KMS-11 (cell line): ENCODE measurements at regions not wholly inside any gene's neighbourhood (a gene's known extent, or its start where the extent isn't known, plus 50 kb on each side); places are given as distances from the start of the nearest gene placed in this dataset.

ENCODE experiments used
- H2AFZ ChIP-seq: fragments of 200-600 bp; sonication (generic); 2 replicates; pipeline ENCODE4 v1.6.1; 2016; ENCODE audit warnings: antibody characterized with exemption, mixed run types, low read depth
- H3K27ac ChIP-seq: fragments of 200-600 bp; sonication (generic); 2 replicates; pipeline ENCODE4 v1.6.1; 2016; ENCODE audit warnings: mild to moderate bottlenecking, mixed run types
- H3K27me3 ChIP-seq: fragments of 200-600 bp; sonication (generic); 2 replicates; pipeline ENCODE4 v1.6.1; 2017; ENCODE audit warnings: mild to moderate bottlenecking, low read depth, mixed run types, moderate library complexity; ENCODE audit not compliant: insufficient read depth
- H3K36me3 ChIP-seq: fragments of 200-600 bp; sonication (generic); 2 replicates; pipeline ENCODE4 v1.6.1; 2017; ENCODE audit warnings: mild to moderate bottlenecking, mixed run types; ENCODE audit not compliant: insufficient read depth
- H3K4me1 ChIP-seq: fragments of 200-600 bp; sonication (generic); 2 replicates; pipeline ENCODE4 v1.6.1; 2016; ENCODE audit warnings: mild to moderate bottlenecking, low read depth, mixed run types; ENCODE audit not compliant: poor library complexity, severe bottlenecking
- H3K4me2 ChIP-seq: fragments of 200-600 bp; sonication (generic); 2 replicates; pipeline ENCODE4 v1.7.0; 2016; ENCODE audit warnings: mild to moderate bottlenecking, mixed run types
- H3K4me3 ChIP-seq: fragments of 200-600 bp; sonication (generic); IDR thresholded peaks from 2 replicates; pipeline ENCODE4 v1.6.1; 2017; ENCODE audit warnings: low read depth, low read length, mixed read lengths; ENCODE audit not compliant: insufficient read depth
- H3K79me2 ChIP-seq: fragments of 200-600 bp; sonication (generic); 2 replicates; pipeline ENCODE4 v1.6.1; 2016; ENCODE audit warnings: low read depth, mixed run types; ENCODE audit not compliant: insufficient read depth
- H3K9ac ChIP-seq: fragments of 200-600 bp; sonication (generic); 2 replicates; pipeline ENCODE4 v1.6.1; 2016; ENCODE audit warnings: mild to moderate bottlenecking, mixed run types
- H4K20me1 ChIP-seq: fragments of 200-600 bp; sonication (generic); 2 replicates; pipeline ENCODE4 v1.6.1; 2016; ENCODE audit warnings: mild to moderate bottlenecking, mixed run types; ENCODE audit not compliant: insufficient read depth
- TF ChIP-seq, protein P1 (sequence below): fragments of 200-600 bp; sonication (generic); conservative IDR thresholded peaks from 2 replicates; pipeline ENCODE4 v1.6.1; 2017; ENCODE audit warnings: low read depth, mild to moderate bottlenecking, antibody characterized with exemption, low read length, moderate library complexity, mixed read lengths

DNA sequence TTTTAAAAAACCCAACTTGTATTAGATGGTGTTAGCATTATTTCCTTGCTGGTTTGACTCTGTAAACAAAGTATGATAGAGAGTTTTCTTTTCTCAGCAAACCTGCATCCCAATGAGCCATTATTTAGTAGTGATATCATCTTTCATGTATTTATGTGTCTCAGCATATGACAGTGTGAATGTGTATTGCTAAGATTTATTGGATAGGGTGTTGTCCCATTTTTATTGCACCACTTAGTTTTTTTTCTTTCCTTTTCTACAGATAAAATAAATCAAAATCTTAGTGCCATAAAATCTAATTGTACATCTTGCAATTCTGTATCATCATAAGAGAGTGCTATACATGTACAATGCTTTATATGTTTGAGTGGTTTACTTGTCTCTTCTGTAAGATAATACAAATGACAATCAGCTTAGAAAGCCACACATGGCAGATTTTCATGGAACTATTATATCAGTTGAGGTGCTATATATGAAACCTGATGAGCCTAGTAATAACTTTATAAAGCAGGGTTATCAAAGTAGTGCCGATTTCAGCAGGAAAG lies 149.2 kb upstream of the CYLC2 start:
- Histone ChIP-seq H4K20me1 (no peaks in the 10 kb centered on the region), H3K4me2 (no peak overlapping the region), H3K4me3 (no peak overlapping the region), H2AFZ (no peak overlapping the region), H3K36me3 (no peaks in the 10 kb centered on the region), H3K27me3 (no peaks in the 10 kb centered on the region), H3K27ac (no peak overlapping the region), H3K9ac (no peak overlapping the region), H3K4me1 (no peaks in the 10 kb centered on the region), H3K79me2 (no peaks in the 10 kb centered on the region)
- TF ChIP-seq, protein P1, sequence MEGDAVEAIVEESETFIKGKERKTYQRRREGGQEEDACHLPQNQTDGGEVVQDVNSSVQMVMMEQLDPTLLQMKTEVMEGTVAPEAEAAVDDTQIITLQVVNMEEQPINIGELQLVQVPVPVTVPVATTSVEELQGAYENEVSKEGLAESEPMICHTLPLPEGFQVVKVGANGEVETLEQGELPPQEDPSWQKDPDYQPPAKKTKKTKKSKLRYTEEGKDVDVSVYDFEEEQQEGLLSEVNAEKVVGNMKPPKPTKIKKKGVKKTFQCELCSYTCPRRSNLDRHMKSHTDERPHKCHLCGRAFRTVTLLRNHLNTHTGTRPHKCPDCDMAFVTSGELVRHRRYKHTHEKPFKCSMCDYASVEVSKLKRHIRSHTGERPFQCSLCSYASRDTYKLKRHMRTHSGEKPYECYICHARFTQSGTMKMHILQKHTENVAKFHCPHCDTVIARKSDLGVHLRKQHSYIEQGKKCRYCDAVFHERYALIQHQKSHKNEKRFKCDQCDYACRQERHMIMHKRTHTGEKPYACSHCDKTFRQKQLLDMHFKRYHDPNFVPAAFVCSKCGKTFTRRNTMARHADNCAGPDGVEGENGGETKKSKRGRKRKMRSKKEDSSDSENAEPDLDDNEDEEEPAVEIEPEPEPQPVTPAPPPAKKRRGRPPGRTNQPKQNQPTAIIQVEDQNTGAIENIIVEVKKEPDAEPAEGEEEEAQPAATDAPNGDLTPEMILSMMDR, result no peak

DNA sequence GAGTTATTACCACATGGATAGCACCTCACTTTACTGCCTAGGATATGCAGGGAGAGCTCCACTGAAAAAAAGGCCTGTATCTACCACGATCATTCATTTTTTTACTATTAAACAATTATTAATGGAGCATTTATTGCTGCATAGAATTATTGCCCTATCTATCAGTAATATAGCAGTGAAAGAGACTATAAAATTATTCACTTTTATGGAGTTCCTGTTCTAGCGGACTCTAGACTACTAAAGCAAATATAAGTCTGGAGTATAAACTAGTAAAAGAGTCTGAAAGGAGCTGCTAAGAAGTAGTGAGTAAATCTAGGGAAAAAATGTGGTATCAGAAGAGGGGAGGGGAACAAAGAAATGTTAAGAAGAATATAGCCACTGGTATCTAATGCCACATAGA lies 150.4 kb upstream of the CYLC2 start:
- Histone ChIP-seq H3K9ac (no peak overlapping the region), H2AFZ (no peak overlapping the region), H3K4me3 (no peak overlapping the region), H3K27ac (no peak overlapping the region), H3K36me3 (no peaks in the 10 kb centered on the region), H4K20me1 (no peaks in the 10 kb centered on the region), H3K4me2 (no peak overlapping the region), H3K4me1 (no peaks in the 10 kb centered on the region), H3K79me2 (no peaks in the 10 kb centered on the region), H3K27me3 (no peaks in the 10 kb centered on the region)
- TF ChIP-seq, protein P1, result no peak

DNA sequence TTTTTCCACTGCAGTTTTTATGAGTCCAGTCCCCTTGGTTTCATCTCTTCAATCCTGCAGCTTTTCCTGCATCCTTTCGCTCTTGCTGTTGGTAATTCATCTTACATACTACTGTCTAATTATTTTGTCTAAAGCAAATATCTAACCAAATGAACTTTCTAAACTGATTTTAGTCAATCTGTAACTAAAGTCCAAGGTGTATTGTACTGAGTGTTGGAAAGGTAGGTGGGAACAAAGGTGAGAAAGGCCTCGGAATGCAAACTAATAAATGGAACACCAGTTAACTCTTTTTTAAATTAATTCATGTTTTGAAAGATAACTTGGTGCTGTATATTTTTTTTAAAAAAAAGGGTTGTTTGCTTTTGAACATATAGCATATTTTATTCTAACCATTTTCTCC lies 152.7 kb upstream of the CYLC2 start:
- H3K27me3 ChIP-seq, result no peaks in the 10 kb centered on the region
- no peak overlapping the region for H3K4me2 ChIP-seq
- no peak overlapping the region for H3K9ac ChIP-seq
- no peaks in the 10 kb centered on the region for H3K79me2 ChIP-seq
- no peaks in the 10 kb centered on the region for H3K4me1 ChIP-seq
- no peaks in the 10 kb centered on the region for H4K20me1 ChIP-seq
- H3K4me3 ChIP-seq, result no peak overlapping the region
- TF ChIP-seq, protein P1, result no peak
- no peak overlapping the region for H3K27ac ChIP-seq
- no peaks in the 10 kb centered on the region for H3K36me3 ChIP-seq
- no peak overlapping the region for H2AFZ ChIP-seq

DNA sequence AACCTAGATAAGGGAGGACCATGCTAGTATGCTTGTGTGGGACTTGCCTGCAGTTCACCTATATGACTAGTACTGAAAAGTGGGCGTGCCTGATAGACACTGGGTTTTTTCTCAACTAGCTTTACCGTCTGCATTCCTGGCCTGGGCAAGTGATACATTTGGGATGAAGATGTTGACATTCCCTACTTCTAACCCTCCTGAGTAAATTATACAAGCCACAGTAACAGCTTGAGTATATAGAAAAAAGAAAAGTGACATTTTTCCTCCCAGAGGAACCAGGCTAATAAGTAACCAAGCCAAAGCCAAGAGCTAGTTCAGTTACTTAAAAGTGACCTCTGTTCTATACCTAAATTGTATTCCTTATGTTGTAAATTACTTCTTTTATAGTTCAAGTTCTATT lies 153.8 kb upstream of the CYLC2 start:
- no peaks in the 10 kb centered on the region for H3K36me3 ChIP-seq
- TF ChIP-seq, protein P1, result no peak
- no peaks in the 10 kb centered on the region for H3K79me2 ChIP-seq
- no peaks in the 10 kb centered on the region for H3K27me3 ChIP-seq
- no peak overlapping the region for H3K27ac ChIP-seq
- H3K4me3 ChIP-seq, result no peak overlapping the region
- H2AFZ ChIP-seq, result no peak overlapping the region
- no peaks in the 10 kb centered on the region for H4K20me1 ChIP-seq
- H3K9ac ChIP-seq, result no peak overlapping the region
- H3K4me2 ChIP-seq, result no peak overlapping the region
- no peaks in the 10 kb centered on the region for H3K4me1 ChIP-seq
